ENCODE measurements at regions not wholly inside any gene's neighbourhood (a gene's known extent, or its start where the extent isn't known, plus 50 kb on each side); places are given as distances from the start of the nearest gene placed in this dataset.

- no peak for TF ChIP-seq CTCF (conservative IDR thresholded peaks at IDR 0.05; ENCODE audit: low read depth)
- no peak overlapping the region for H3K27ac ChIP-seq
- no peak for DNase-seq (ENCODE audit: low spot score)
- ChIA-PET CTCF (no interaction called here), POLR2A (ENCODE audit: low non-redundant PET) (no interaction called here)
These were observed 505.9 kb downstream of the SI start for GRCh38 chr3:164572436-164572835.

GRCh38 chr3:164550857-164551256 is 527.4 kb downstream of the SI start:
- no peak for DNase-seq (ENCODE audit: low spot score)
- TF ChIP-seq CTCF (conservative IDR thresholded peaks at IDR 0.05; ENCODE audit: low read depth): no peak
- H3K27ac ChIP-seq: no peak overlapping the region
- ChIA-PET POLR2A (ENCODE audit: low non-redundant PET) (no interaction called here), CTCF (no interaction called here)

GRCh38 chr3:164539215-164539614 is 539.1 kb downstream of the SI start:
- DNase-seq (ENCODE audit: low spot score): no peak
- TF ChIP-seq CTCF (conservative IDR thresholded peaks at IDR 0.05; ENCODE audit: low read depth): no peak
- CTCF ChIA-PET: no interaction called here
- H3K27ac ChIP-seq: no peak overlapping the region
- POLR2A ChIA-PET (ENCODE audit: low non-redundant PET): no interaction called here

GRCh38 chr3:164537485-164537884 is 540.8 kb downstream of the SI start:
- POLR2A ChIA-PET (ENCODE audit: low non-redundant PET): no interaction called here
- no peak for TF ChIP-seq CTCF (conservative IDR thresholded peaks at IDR 0.05; ENCODE audit: low read depth)
- CTCF ChIA-PET: no interaction called here
- DNase-seq (ENCODE audit: low spot score): no peak
- H3K27ac ChIP-seq: no peak overlapping the region

- no peak overlapping the region for H3K27ac ChIP-seq
- POLR2A ChIA-PET (ENCODE audit: low non-redundant PET): no interaction called here
- CTCF ChIA-PET: no interaction called here
- TF ChIP-seq CTCF (conservative IDR thresholded peaks at IDR 0.05; ENCODE audit: low read depth): no peak
- no peak for DNase-seq (ENCODE audit: low spot score)
These were observed 545.0 kb downstream of the SI start for GRCh38 chr3:164533275-164533674.

GRCh38 chr3:164526250-164526649 is 552.0 kb downstream of the SI start:
- no peak for DNase-seq (ENCODE audit: low spot score)
- no peak overlapping the region for H3K27ac ChIP-seq
- POLR2A ChIA-PET (ENCODE audit: low non-redundant PET): no interaction called here
- no peak for TF ChIP-seq CTCF (conservative IDR thresholded peaks at IDR 0.05; ENCODE audit: low read depth)
- CTCF ChIA-PET: no interaction called here

- TF ChIP-seq CTCF (conservative IDR thresholded peaks at IDR 0.05; ENCODE audit: low read depth): no peak
- POLR2A ChIA-PET (ENCODE audit: low non-redundant PET): no interaction called here
- no peak for DNase-seq (ENCODE audit: low spot score)
- H3K27ac ChIP-seq: no peak overlapping the region
- CTCF ChIA-PET: no interaction called here
These were observed 554.1 kb downstream of the SI start for GRCh38 chr3:164524201-164524600.
